ENCODE measurements at regions not wholly inside any gene's neighbourhood (a gene's known extent, or its start where the extent isn't known, plus 50 kb on each side); places are given as distances from the start of the nearest gene placed in this dataset.

DNA sequence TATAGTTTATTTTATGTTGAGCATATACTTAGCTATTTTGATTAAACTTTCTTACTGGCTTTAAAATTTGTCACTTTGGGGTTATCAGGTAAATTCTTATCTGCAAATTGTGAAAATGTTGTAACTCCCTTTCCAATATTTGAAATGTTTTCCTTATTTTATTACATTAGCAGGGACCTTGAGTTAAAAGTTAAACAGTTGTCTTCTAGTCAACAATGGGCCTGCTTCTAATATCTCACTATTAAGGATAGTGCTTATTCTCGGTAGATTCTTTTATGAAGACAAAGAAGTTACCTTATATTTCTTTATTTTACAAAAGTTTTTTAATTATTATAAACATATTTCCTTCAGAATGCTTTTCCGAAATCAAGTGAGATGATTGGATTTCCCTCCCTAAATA is 53.7 kb upstream of the AHR start (continued):
- TF ChIP-seq SP1 (IDR thresholded peaks at IDR 0.05; ENCODE audit: low read depth) (no peak), CEBPB (IDR thresholded peaks at IDR 0.05; ENCODE audit: low read depth) (no peak), ZFX (IDR thresholded peaks at IDR 0.05) (no peak), CBX3 (IDR thresholded peaks at IDR 0.05; ENCODE audit: low read depth) (no peak), RAD21 (IDR thresholded peaks at IDR 0.05; ENCODE audit: low read depth) (no peak), POLR2AphosphoS5 (IDR thresholded peaks at IDR 0.05; ENCODE audit: low read depth, low read length) (no peak), SIN3A (IDR thresholded peaks at IDR 0.05; ENCODE audit: low read depth) (no peak), ZNF274 (IDR thresholded peaks at IDR 0.05; ENCODE audit: low read depth, low read length) (no peak)

DNA sequence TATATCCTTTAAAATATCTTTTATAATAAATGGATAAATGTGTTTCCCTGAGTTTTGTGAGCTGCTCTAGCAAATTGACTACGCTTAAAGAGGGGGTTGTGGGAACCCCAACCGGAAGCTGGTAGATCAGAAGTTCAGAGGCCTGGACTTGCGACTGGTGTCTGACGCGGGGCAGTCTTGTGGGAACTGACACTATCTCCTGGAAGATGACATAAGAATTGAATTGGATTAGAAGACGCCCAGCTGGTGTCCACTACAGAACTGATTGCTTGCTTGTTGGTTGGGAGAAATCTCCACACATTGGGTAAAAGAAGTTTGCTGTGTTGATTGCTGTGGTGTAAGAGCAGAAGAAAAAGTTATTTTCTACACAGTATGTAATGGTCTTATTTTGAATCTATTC is 51.1 kb upstream of the AHR start:
- Histone ChIP-seq H3K27ac (ENCODE audit: low read depth, low read length) (no peak overlapping the region), H3K9me3 (ENCODE audit: control insufficient read depth in 1 of 2, insufficient read depth in 1 of 2, low read depth in 1 of 2, low read length in 2 of 2) (no peaks in the 10 kb centered on the region), H3K4me1 (ENCODE audit: control insufficient read depth in 1 of 2, insufficient read depth in 2 of 2, low read length in 2 of 2) (no peaks in the 10 kb centered on the region), H3K4me2 (ENCODE audit: low read length) (no peak overlapping the region), H3K4me3 (replicated peaks in 1 of 2; ENCODE audit: low read depth in 1 of 2, low read length in 2 of 2) (no peak overlapping the region), H3K79me2 (ENCODE audit: insufficient read depth, low read length) (no peaks in the 10 kb centered on the region), H2AFZ (ENCODE audit: low read depth, low read length, poor library complexity, severe bottlenecking) (no peak overlapping the region), H3K9ac (ENCODE audit: low read length) (no peak overlapping the region), H3K27me3 (ENCODE audit: insufficient read depth, low read length) (no peaks in the 10 kb centered on the region), H4K20me1 (ENCODE audit: insufficient read depth) (no peaks in the 10 kb centered on the region), H3K9me2 (ENCODE audit: insufficient read depth) (no peaks in the 10 kb centered on the region), H3K36me3 (ENCODE audit: control insufficient read depth in 1 of 2, insufficient read depth in 2 of 2, low read length in 2 of 2) (no peaks in the 10 kb centered on the region)
- CTCF ChIA-PET: no interaction called here
- POLR2A ChIA-PET: no interaction called here
- no TSS peak for BruUV-seq (replicated peaks)
- intact Hi-C loops (cut with micrococcal nuclease): no loop called here
- ATAC-seq: no peak
- RAD21 ChIA-PET (ENCODE audit: low non-redundant PET in 1 of 2, low total read pairs in 2 of 2, uncharacterized antibody in 2 of 2, unreplicated experiment in 2 of 2): no interaction called here
- TF ChIP-seq, protein P1, sequence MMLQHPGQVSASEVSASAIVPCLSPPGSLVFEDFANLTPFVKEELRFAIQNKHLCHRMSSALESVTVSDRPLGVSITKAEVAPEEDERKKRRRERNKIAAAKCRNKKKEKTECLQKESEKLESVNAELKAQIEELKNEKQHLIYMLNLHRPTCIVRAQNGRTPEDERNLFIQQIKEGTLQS (IDR thresholded peaks at IDR 0.05): no peak
- TF ChIP-seq ELF1 (IDR thresholded peaks at IDR 0.05; ENCODE audit: borderline replicate concordance, low read depth) (no peak), SP1 (IDR thresholded peaks at IDR 0.05; ENCODE audit: low read depth) (no peak), YY1 (IDR thresholded peaks at IDR 0.05; ENCODE audit: extremely low read depth, insufficient replicate concordance, low read depth, low read length) (no peak), ZNF274 (IDR thresholded peaks at IDR 0.05; ENCODE audit: low read depth, low read length) (no peak), TCF7L2 (IDR thresholded peaks at IDR 0.05; ENCODE audit: borderline replicate concordance, extremely low read depth, insufficient read depth, insufficient read length) (no peak), SRF (IDR thresholded peaks at IDR 0.05; ENCODE audit: low read depth) (no peak), JUND (IDR thresholded peaks at IDR 0.05) (no peak), EZH2 (IDR thresholded peaks at IDR 0.05) (no peak), POLR2AphosphoS5 (IDR thresholded peaks at IDR 0.05; ENCODE audit: low read depth, low read length) (no peak), ZFX (IDR thresholded peaks at IDR 0.05) (no peak), CBX3 (IDR thresholded peaks at IDR 0.05; ENCODE audit: low read depth) (no peak), EZH2phosphoT487 (IDR thresholded peaks at IDR 0.05; ENCODE audit: borderline replicate concordance) (no peak)
- TF ChIP-seq, protein P2, sequence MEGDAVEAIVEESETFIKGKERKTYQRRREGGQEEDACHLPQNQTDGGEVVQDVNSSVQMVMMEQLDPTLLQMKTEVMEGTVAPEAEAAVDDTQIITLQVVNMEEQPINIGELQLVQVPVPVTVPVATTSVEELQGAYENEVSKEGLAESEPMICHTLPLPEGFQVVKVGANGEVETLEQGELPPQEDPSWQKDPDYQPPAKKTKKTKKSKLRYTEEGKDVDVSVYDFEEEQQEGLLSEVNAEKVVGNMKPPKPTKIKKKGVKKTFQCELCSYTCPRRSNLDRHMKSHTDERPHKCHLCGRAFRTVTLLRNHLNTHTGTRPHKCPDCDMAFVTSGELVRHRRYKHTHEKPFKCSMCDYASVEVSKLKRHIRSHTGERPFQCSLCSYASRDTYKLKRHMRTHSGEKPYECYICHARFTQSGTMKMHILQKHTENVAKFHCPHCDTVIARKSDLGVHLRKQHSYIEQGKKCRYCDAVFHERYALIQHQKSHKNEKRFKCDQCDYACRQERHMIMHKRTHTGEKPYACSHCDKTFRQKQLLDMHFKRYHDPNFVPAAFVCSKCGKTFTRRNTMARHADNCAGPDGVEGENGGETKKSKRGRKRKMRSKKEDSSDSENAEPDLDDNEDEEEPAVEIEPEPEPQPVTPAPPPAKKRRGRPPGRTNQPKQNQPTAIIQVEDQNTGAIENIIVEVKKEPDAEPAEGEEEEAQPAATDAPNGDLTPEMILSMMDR (IDR thresholded peaks at IDR 0.05 in 2 of 3, conservative IDR thresholded peaks at IDR 0.05 in 1 of 3; ENCODE audit: borderline replicate concordance in 1 of 3, insufficient read depth in 1 of 3, low read depth in 2 of 3, low read length in 2 of 3): no peak
- TF ChIP-seq, protein P3, sequence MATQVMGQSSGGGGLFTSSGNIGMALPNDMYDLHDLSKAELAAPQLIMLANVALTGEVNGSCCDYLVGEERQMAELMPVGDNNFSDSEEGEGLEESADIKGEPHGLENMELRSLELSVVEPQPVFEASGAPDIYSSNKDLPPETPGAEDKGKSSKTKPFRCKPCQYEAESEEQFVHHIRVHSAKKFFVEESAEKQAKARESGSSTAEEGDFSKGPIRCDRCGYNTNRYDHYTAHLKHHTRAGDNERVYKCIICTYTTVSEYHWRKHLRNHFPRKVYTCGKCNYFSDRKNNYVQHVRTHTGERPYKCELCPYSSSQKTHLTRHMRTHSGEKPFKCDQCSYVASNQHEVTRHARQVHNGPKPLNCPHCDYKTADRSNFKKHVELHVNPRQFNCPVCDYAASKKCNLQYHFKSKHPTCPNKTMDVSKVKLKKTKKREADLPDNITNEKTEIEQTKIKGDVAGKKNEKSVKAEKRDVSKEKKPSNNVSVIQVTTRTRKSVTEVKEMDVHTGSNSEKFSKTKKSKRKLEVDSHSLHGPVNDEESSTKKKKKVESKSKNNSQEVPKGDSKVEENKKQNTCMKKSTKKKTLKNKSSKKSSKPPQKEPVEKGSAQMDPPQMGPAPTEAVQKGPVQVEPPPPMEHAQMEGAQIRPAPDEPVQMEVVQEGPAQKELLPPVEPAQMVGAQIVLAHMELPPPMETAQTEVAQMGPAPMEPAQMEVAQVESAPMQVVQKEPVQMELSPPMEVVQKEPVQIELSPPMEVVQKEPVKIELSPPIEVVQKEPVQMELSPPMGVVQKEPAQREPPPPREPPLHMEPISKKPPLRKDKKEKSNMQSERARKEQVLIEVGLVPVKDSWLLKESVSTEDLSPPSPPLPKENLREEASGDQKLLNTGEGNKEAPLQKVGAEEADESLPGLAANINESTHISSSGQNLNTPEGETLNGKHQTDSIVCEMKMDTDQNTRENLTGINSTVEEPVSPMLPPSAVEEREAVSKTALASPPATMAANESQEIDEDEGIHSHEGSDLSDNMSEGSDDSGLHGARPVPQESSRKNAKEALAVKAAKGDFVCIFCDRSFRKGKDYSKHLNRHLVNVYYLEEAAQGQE (IDR thresholded peaks at IDR 0.05; ENCODE audit: low read depth): no peak
- TF ChIP-seq, protein P4, sequence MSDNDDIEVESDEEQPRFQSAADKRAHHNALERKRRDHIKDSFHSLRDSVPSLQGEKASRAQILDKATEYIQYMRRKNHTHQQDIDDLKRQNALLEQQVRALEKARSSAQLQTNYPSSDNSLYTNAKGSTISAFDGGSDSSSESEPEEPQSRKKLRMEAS (IDR thresholded peaks at IDR 0.05): no peak
- DNase-seq (ENCODE audit: low read depth, low spot score): no peak

Data from HCT116 (cell line).